Esophagus muscularis mucosa (tissue), 4 donors: ENCODE measurements at regions not wholly inside any gene's neighbourhood (a gene's known extent, or its start where the extent isn't known, plus 50 kb on each side); places are given as distances from the start of the nearest gene placed in this dataset.

Source experiments
- DNase-seq: peaks from one replicate; pipeline ENCODE4 v3.0.0-alpha.2; 2017; ENCODE audit errors: extremely low spot score
- H3K27ac ChIP-seq, 4 donors: fragments of 200-600 bp; sonication (generic); replicated peaks in 1 of 4; 1 replicate in 3 of 4; 2 replicates in 1 of 4; pipeline ENCODE4 v1.5.1; 2016 to 2019; ENCODE audit warnings: mild to moderate bottlenecking in 1 of 4
- H3K27me3 ChIP-seq, 4 donors: fragments of 200-600 bp; sonication (generic); one replicate each; pipeline versions ENCODE4 v1.5.1 to v1.6.0; 2016 to 2019
- H3K36me3 ChIP-seq, 4 donors: fragments of 200-600 bp; sonication (generic); one replicate each; pipeline ENCODE4 v1.5.1; 2016 to 2019
- H3K4me1 ChIP-seq, 4 donors: fragments of 200-600 bp; sonication (generic); one replicate each; pipeline ENCODE4 v1.5.1; 2016 to 2019
- H3K4me3 ChIP-seq, 4 donors: fragments of 200-600 bp; sonication (generic); 1 replicate in 2 of 4; 2 replicates in 2 of 4; pipeline ENCODE4 v1.5.1; 2016 to 2019; ENCODE audit warnings: mild to moderate bottlenecking in 4 of 4, moderate library complexity in 1 of 4
- H3K9me3 ChIP-seq, 4 donors: fragments of 200-600 bp; sonication (generic); 1 replicate in 3 of 4; 2 replicates in 1 of 4; pipeline ENCODE4 v1.5.1; 2016 to 2019
- EP300 ChIP-seq: sonication (generic); formaldehyde crosslinking; IDR thresholded peaks from one replicate; pipeline ENCODE4 v1.6.1; 2017; ENCODE audit warnings: antibody characterized with exemption
- POLR2A ChIP-seq: fragments of 450-650 bp; IDR thresholded peaks from one replicate; pipeline ENCODE4 v1.6.1; 2017; ENCODE audit warnings: antibody characterized with exemption, moderate library complexity, mild to moderate bottlenecking, low read depth
- POLR2AphosphoS5 ChIP-seq, 2 donors: sonication (generic); formaldehyde crosslinking; IDR thresholded peaks; one replicate each; pipeline ENCODE4 v1.6.1; 2017; ENCODE audit warnings: antibody characterized with exemption in 2 of 2
- WGBS: methylation state at CpG from one replicate; pipeline ENCODE4 v1.1.5; 2018; 5-methylcytosine and 5-hydroxymethylcytosine counted together
- intact Hi-C: fragments of 100-400 bp; cut with DNase I; formaldehyde crosslinking; loops from one replicate; pipeline ENCODE4 v1.15.1; 2023
- TF ChIP-seq, protein P1 (sequence below), 3 experiments: fragments of 200-600 bp in 2 of 3; fragments of 450-650 bp in 1 of 3; sonication (generic) in 2 of 3; IDR thresholded peaks; one replicate each; pipeline ENCODE4 v1.5.1; 2017 to 2019; ENCODE audit warnings: antibody characterized with exemption in 3 of 3, mild to moderate bottlenecking in 2 of 3, moderate library complexity in 1 of 3

DNA sequence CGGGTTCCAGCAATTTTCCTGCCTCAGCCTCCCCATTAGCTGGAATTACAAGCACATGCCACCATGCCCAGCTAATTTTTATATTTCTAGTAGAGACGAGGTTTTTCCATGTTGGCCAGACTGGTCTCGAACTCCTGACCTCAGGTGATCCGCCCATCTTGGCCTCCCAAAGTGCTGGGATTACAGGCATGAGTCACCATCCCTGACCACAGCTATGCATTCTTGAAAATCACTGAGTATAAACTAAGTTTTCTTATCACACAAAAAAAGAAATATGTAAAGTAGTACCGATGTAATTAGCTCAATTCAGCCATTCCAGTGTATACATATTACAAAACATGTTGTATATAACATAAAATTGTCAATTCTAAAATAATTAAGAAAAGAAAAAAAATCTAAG is 232.7 kb downstream of the MBD2 start:
- Histone ChIP-seq H3K9me3 (no peaks in the 10 kb centered on the region), H3K4me3 (no peak overlapping the region), H3K27me3 (no peaks in the 10 kb centered on the region), H3K27ac (no peak overlapping the region), H3K36me3 (no peaks in the 10 kb centered on the region), H3K4me1 (no peaks in the 10 kb centered on the region)
- no peak for DNase-seq
- WGBS = 81% methylated on average over 5 of the region's 5 CpGs
- TF ChIP-seq POLR2AphosphoS5 (IDR thresholded peaks at IDR 0.05) (no peak), EP300 (no peak), POLR2A (no peak)
- TF ChIP-seq, protein P1, sequence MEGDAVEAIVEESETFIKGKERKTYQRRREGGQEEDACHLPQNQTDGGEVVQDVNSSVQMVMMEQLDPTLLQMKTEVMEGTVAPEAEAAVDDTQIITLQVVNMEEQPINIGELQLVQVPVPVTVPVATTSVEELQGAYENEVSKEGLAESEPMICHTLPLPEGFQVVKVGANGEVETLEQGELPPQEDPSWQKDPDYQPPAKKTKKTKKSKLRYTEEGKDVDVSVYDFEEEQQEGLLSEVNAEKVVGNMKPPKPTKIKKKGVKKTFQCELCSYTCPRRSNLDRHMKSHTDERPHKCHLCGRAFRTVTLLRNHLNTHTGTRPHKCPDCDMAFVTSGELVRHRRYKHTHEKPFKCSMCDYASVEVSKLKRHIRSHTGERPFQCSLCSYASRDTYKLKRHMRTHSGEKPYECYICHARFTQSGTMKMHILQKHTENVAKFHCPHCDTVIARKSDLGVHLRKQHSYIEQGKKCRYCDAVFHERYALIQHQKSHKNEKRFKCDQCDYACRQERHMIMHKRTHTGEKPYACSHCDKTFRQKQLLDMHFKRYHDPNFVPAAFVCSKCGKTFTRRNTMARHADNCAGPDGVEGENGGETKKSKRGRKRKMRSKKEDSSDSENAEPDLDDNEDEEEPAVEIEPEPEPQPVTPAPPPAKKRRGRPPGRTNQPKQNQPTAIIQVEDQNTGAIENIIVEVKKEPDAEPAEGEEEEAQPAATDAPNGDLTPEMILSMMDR (IDR thresholded peaks at IDR 0.05) = no peak
- intact Hi-C loops = no loop called here

DNA sequence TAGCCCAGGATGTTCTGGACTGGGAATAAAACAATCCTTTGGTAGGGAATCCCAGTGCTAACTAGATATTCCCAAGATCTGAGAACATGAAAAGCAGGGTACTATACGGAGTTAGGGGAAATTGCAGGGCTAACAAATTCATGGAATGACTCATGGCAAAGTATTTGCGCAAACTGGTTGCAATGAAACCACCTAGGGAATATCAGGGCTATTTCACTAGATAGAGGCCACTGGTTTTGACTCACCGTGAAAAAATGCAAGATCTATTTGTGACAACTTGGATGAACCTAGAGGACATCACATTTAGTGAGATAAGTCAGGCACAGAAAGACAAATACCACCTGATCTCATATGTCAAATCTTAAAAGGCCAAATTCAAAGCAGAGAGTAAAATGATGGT is 233.3 kb downstream of the MBD2 start:
- no peak for DNase-seq
- H3K27ac ChIP-seq = no peak overlapping the region
- H3K27me3 ChIP-seq = no peaks in the 10 kb centered on the region
- H3K4me1 ChIP-seq = no peaks in the 10 kb centered on the region
- intact Hi-C loops = no loop called here
- TF ChIP-seq POLR2AphosphoS5 (IDR thresholded peaks at IDR 0.05) (no peak), POLR2A (no peak), EP300 (no peak)
- TF ChIP-seq, protein P1 (IDR thresholded peaks at IDR 0.05) = no peak
- H3K4me3 ChIP-seq = no peak overlapping the region
- H3K36me3 ChIP-seq = no peaks in the 10 kb centered on the region
- no peaks in the 10 kb centered on the region for H3K9me3 ChIP-seq
- WGBS = 71% methylated on average over 3 of the region's 3 CpGs

DNA sequence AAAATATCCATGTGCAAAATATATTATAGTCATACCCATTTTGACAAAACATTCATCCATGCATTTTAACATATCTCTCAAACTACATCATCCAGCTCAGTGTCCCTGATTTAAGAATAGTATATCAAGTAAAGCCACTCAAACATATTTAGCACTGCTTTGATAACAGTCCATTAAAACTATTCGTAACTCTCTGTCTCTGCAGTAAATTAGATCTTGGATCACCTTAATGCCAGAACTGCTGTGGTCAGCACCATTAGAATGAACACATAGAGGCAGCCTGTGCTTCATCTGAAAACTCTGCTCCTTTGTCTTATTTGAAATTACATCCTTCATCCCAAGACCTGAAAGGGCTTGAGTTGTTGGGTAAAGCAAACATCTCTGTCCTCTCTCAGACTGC is 234.0 kb downstream of the MBD2 start:
- no peaks in the 10 kb centered on the region for H3K36me3 ChIP-seq
- no peaks in the 10 kb centered on the region for H3K4me1 ChIP-seq
- intact Hi-C loops = no loop called here
- no peaks in the 10 kb centered on the region for H3K9me3 ChIP-seq
- 88% methylated on average over 1 of the region's 1 CpG for WGBS
- H3K27me3 ChIP-seq = no peaks in the 10 kb centered on the region
- H3K27ac ChIP-seq = no peak overlapping the region
- DNase-seq = no peak
- no peak overlapping the region for H3K4me3 ChIP-seq
- no peak for TF ChIP-seq POLR2AphosphoS5 (IDR thresholded peaks at IDR 0.05)
- TF ChIP-seq EP300 = no peak
- TF ChIP-seq, protein P1 (IDR thresholded peaks at IDR 0.05) = no peak
- TF ChIP-seq POLR2A = no peak

DNA sequence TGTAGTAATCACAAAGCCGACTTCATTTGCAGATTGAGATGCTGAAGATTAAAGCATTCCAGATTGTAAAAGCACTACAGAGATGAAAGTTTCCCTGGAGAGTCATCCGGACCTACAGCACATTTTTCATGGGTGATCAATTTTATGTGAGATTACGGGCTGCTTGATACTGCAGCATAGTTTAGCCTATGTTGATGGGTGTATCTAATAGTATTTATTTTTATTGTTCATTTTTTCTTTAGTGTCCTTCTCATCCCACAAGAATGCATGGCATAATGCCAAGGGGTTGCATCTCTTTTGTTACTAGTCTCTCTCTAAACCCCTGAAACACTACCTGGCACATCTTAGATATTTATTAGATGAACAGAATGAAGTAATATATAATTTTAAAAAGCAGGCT is 240.4 kb downstream of the MBD2 start:
- H3K27ac ChIP-seq = no peak overlapping the region
- WGBS = 88% methylated on average over 3 of the region's 3 CpGs
- no peaks in the 10 kb centered on the region for H3K36me3 ChIP-seq
- peaks cover 0 to 5% (median 0%) of the 10 kb centered on the region in 4 donors for H3K9me3 ChIP-seq
- no peak for DNase-seq
- no peaks in the 10 kb centered on the region for H3K4me1 ChIP-seq
- no peak overlapping the region for H3K4me3 ChIP-seq
- no peaks in the 10 kb centered on the region for H3K27me3 ChIP-seq
- TF ChIP-seq POLR2AphosphoS5 (IDR thresholded peaks at IDR 0.05) = no peak
- no peak for TF ChIP-seq POLR2A
- TF ChIP-seq, protein P1 (IDR thresholded peaks at IDR 0.05) = no peak
- TF ChIP-seq EP300 = no peak
- intact Hi-C loops = no loop called here

DNA sequence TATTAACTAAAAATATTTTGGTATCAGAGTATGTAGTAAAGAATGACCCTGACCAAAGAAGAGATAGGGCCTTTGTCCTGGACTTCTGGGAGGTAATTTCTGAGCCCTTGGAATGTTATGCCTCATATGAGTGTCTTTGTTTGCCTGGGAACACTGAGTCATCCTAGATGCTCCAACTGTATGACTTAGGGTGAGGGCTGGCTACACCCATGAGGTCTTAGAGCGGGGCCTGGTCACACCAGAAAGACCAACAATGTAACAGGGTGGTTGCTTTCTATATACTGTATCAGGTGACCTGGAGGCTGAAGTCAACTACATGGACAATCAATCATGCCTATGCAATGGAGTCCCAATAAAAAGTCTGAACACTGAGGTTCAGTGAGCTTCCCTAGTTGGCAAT is 253.1 kb downstream of the MBD2 start:
- Histone ChIP-seq H3K36me3 (no peaks in the 10 kb centered on the region), H3K4me3 (no peak overlapping the region), H3K4me1 (no peaks in the 10 kb centered on the region), H3K27ac (no peak overlapping the region), H3K9me3 (peaks cover 0 to 15% (median 4%) of the 10 kb centered on the region in 4 donors), H3K27me3 (no peaks in the 10 kb centered on the region)
- TF ChIP-seq, protein P1 (IDR thresholded peaks at IDR 0.05) = no peak
- TF ChIP-seq EP300 (no peak), POLR2A (no peak), POLR2AphosphoS5 (IDR thresholded peaks at IDR 0.05) (no peak)
- intact Hi-C loops = no loop called here
- no peak for DNase-seq
- WGBS = 67% methylated on average over 1 of the region's 1 CpG
